ENCODE measurements at regions not wholly inside any gene's neighbourhood (a gene's known extent, or its start where the extent isn't known, plus 50 kb on each side); places are given as distances from the start of the nearest gene placed in this dataset.

DNA sequence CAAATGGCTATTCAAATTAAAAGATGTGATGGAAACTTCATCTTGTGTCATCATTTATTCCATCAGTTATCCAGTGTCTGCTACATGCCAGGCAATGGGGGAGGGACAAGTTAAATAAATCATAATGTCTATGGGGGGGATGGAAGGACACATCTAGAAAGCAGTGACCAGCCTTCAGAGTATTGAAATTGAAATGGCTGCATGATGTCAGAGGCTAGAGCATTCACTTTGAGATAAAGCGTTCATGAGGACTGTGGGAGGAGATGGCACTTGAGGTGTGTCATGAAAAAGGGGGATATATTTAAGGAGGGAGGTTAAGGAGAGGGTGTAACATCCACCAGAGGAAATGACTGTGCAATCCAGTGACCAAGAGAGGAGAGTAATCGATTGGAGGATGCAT, 50.6 kb downstream of the SLIT2 start:
- no peak overlapping the region for H3K4me3 Mint-ChIP-seq

GRCh38 chr4:20305976-20306375, 54.3 kb downstream of the SLIT2 start:
- Mint-ChIP-seq H3K4me3 (no peak overlapping the region), H3K36me3 (ENCODE audit: low read depth) (peaks cover 8% of the 10 kb centered on the region), H3K9me3 (no peaks in the 10 kb centered on the region), H3K4me1 (peaks cover 16% of the 10 kb centered on the region), H3K27ac (no peak overlapping the region), H3K27me3 (ENCODE audit: low read depth, poor library complexity) (no peaks in the 10 kb centered on the region)
- DNase-seq, result no peak
- TF ChIP-seq CTCF (IDR thresholded peaks at IDR 0.05), result no peak

More for the DNA sequence above, 50.6 kb downstream of the SLIT2 start:
- Mint-ChIP-seq H3K4me1 (peaks cover 16% of the 10 kb centered on the region), H3K27ac (peak overlapping the region; percentile 17), H3K36me3 (ENCODE audit: low read depth) (no peaks in the 10 kb centered on the region), H3K9me3 (no peaks in the 10 kb centered on the region), H3K27me3 (ENCODE audit: low read depth, poor library complexity) (no peaks in the 10 kb centered on the region)
- TF ChIP-seq CTCF (IDR thresholded peaks at IDR 0.05), result no peak
- no peak for DNase-seq

GRCh38 chr4:20311856-20312255, 60.2 kb downstream of the SLIT2 start:
- Mint-ChIP-seq H3K27ac (no peak overlapping the region), H3K4me3 (no peak overlapping the region), H3K36me3 (ENCODE audit: low read depth) (peaks cover 18% of the 10 kb centered on the region), H3K9me3 (peaks cover 3% of the 10 kb centered on the region), H3K27me3 (ENCODE audit: low read depth, poor library complexity) (no peaks in the 10 kb centered on the region), H3K4me1 (no peaks in the 10 kb centered on the region)
- no peak for TF ChIP-seq CTCF (IDR thresholded peaks at IDR 0.05)
- DNase-seq, result no peak

DNA sequence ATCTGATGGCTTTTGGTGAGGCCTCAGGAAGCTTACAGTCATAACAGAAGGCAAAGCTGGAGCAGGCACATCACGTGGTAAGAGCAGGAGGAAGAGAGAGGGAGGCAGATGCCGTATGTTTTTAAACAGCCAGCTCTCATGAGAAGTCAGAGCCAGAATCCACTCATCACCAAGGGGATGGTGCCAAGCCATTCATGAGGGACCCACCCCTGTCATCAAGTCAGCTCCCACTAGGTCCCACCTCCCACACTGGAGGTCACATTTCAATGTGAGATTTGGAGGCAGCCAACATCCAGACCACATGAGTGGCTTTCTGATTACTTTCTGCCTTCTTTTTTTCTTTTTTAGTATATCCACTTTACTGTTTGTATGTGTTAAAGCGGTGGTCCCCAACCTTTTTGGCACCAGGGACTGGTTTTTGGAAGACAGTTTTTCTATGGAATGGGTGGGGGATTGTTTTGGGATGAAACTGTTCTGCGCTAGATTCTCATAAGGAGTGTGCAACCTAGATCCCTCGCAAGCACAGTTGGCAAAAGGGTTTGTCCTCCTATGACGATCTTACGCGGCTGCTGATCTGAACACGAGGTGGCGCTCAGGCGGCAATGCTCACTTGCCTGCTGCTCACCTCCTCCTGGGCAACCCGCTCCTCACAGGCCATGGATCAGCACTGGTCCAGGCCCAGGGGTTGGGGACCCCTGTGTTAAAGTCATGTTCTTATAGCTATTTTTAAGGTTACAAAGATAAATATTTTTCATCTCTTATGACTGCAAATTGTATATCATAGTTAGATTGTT, 61.7 kb downstream of the SLIT2 start:
- H3K4me3 Mint-ChIP-seq, result no peak overlapping the region
- no peaks in the 10 kb centered on the region for H3K27me3 Mint-ChIP-seq (ENCODE audit: low read depth, poor library complexity)
- peaks cover 7% of the 10 kb centered on the region for H3K4me1 Mint-ChIP-seq
- peak; percentile 55 for DNase-seq
- TF ChIP-seq CTCF (IDR thresholded peaks at IDR 0.05), result peak; percentile 46
- peak overlapping the region; percentile 66 for H3K27ac Mint-ChIP-seq
- H3K9me3 Mint-ChIP-seq, result peaks cover 3% of the 10 kb centered on the region
- peaks cover 18% of the 10 kb centered on the region for H3K36me3 Mint-ChIP-seq (ENCODE audit: low read depth)

- H3K27ac Mint-ChIP-seq, result no peak overlapping the region
- no peak for TF ChIP-seq CTCF (IDR thresholded peaks at IDR 0.05)
- H3K36me3 Mint-ChIP-seq (ENCODE audit: low read depth), result peaks cover 20% of the 10 kb centered on the region
- no peak for DNase-seq
- H3K4me1 Mint-ChIP-seq, result peaks cover 47% of the 10 kb centered on the region
- H3K4me3 Mint-ChIP-seq, result no peak overlapping the region
- no peaks in the 10 kb centered on the region for H3K9me3 Mint-ChIP-seq
- H3K27me3 Mint-ChIP-seq (ENCODE audit: low read depth, poor library complexity), result no peaks in the 10 kb centered on the region
These were observed 65.8 kb downstream of the SLIT2 start for GRCh38 chr4:20317424-20317985.
